Limb (tissue), 2 donors: ENCODE measurements at regions not wholly inside any gene's neighbourhood (a gene's known extent, or its start where the extent isn't known, plus 50 kb on each side); places are given as distances from the start of the nearest gene placed in this dataset.
"Not testable (repeated sequence)": the region's sequence is repeated elsewhere in the genome, so short reads cannot be mapped to it uniquely, and the experiment has no call there.

ENCODE experiments used
- DNase-seq, 2 donors: peaks; one replicate each; pipeline ENCODE4 v3.0.0-alpha.2; 2016; ENCODE audit errors: extremely low spot score in 2 of 2

DNA sequence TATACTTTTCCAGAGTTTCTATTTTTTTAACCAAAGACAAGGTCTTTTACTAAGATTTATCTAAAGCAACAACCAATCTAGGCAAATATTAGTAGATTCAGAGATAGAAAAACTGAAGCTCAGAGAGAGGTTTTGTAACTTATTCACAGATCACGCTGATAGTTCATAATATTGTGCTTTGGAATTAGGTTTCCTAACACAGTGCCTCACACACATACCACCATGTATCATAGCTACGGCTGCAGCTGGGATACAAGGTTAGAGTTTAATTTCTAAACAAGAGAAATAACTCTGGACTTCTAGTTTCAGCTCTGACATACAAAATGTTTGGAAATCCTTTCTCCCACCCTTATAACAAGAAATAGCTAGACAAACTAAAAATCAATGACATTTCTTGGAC lies 565.7 kb downstream of the PYDC2 start:
- no peak for DNase-seq

DNA sequence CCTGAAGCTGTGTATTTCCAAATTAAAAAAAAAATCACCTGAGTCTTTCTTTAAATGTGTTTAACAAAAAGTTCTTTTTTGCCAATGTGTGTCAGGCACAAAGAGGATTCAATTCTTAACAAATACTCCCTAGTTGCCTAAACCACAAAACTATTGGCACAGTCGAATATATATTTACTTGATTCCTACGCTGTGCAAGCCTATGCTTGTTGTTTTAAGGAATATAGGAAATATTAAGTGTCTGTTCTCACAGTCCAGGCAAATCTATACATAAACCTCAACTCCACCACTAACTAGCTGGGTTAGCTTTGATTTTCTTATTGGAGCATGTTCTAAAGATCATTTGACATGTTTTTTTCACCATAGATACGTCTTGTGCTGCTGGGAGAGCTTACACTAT lies 571.0 kb downstream of the PYDC2 start:
- no peak for DNase-seq

DNA sequence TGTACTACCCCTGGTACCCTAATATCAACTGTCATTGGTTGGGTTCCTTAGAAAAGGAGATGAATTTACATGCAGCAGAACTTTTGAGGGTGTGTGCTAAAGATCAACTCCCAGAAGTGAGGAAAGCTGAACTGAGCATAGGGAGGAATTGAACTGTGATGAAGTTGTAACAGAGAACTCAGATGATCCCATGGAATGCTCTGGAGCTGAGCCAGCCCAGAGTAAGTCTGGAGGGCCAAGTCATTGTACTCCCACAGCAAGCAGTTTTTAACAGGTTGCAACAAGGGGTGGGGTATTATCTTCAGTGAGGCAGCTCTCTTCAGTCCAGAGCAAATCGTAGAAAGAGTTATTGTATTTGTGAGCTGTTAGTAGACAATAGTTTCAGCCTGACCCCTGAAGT lies 572.3 kb downstream of the PYDC2 start:
- no peak for DNase-seq

GRCh38 chr3:192038726-192039125 lies 577.8 kb downstream of the PYDC2 start:
- DNase-seq: no peak

DNA sequence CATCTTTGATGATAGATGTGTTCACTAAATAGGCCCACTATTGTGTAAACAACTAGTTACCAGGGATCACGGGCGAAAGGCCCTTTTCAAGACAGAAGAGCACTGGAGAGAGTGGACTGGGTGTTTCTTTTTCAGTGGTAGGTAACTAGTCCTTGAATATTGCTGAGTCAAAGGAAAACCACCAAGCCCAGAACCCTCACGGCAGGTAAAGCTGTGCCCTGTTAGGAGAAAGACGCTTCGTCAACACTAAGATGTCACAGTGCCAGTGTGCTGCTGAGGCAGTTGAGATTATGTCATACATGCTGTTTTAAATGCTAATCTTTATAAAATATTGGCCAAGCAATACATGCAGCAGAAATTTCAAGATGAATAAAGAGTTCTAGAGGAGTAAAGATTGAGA lies 578.6 kb downstream of the PYDC2 start:
- no peak for DNase-seq

DNA sequence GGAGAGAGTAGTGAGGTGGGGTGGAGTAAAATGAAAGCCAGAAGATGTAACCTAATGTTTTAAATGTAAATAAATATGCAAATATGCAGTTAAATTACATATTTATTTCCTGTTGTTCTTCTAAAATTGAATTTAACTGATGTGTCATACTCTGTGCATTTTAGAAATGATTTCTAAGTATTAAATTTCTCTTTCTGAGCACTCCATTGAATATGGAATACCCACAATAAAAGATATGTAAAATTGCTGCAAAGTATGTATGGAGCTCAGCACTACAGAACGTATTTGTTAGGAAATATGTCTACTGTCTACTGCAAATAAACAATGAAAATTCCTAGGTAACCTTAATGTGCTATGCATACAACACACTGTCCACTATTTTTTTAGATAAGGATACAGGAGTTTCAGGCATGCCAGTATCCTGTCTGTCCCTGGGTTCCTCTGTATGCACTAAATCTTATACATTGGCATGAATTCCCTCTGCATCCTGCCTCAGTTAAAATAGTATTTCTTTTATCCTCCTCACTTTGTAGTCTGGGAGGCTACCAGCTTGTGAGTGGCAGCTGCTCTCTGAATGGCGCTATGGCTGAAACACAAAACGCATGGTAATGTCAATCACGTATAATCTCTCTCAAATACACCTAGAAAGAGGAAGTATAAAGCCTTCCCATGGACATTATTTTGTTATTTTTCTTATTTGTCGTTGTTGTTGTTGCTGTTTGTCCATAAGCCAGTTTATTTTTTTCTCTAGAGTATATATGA lies 579.5 kb downstream of the PYDC2 start:
- DNase-seq: no peak

GRCh38 chr3:192042116-192042515 lies 581.2 kb downstream of the PYDC2 start:
- no peak for DNase-seq

- DNase-seq: no peak
Observed at GRCh38 chr3:192054881-192055280, 593.9 kb downstream of the PYDC2 start.

GRCh38 chr3:192055946-192056345 lies 595.0 kb downstream of the PYDC2 start:
- DNase-seq: no peak

GRCh38 chr3:192057261-192057660 lies 596.3 kb downstream of the PYDC2 start:
- no peak for DNase-seq

- DNase-seq: no peak
Observed at GRCh38 chr3:192060160-192060781, 599.3 kb downstream of the PYDC2 start.

GRCh38 chr3:192061426-192061825 lies 600.5 kb downstream of the PYDC2 start:
- no peak for DNase-seq

- DNase-seq: no peak
Observed at GRCh38 chr3:192062186-192062585, 601.2 kb downstream of the PYDC2 start.

DNA sequence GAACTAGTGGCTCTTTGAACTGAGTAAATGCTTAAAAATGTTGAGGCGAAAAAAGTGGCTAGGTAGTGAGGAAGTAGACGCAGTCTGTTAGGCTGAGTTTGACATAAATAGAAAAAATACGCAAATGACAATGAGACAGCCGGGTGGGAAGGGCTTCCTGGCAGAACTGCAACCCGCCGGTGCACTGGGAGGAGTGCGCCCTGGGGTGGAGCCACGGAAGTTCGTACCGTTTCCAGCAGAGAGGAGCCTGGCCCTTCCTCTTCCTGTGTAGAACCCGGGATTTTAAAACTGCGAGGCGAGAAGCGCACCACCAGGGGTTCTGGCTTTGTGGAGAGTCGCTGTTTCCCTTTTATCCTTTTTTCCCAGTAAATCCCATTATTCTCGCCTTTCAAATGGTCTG lies 602.6 kb downstream of the PYDC2 start:
- DNase-seq: peak in 1 of 2 donors; percentile 8

GRCh38 chr3:192064959-192065358 lies 604.0 kb downstream of the PYDC2 start:
- DNase-seq: no peak

DNA sequence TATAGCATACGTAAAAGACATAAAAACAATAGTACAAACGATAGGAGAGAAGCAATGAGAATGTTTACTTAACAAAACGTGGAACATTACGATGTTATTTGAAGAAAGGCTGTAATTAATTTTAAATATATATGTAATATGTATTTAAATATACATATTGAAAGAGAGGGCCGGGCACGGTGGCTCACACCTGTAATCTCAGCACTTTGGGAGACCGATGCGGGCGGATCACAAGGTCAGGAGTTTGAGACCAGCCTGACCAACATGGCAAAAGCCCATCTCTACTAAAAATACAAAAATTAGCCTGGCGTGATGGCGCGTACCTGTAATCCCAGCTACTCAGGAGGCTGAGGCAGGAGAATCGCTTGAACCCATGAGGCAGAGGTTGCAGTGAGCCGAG lies 605.3 kb downstream of the PYDC2 start:
- DNase-seq: not testable (repeated sequence)

DNA sequence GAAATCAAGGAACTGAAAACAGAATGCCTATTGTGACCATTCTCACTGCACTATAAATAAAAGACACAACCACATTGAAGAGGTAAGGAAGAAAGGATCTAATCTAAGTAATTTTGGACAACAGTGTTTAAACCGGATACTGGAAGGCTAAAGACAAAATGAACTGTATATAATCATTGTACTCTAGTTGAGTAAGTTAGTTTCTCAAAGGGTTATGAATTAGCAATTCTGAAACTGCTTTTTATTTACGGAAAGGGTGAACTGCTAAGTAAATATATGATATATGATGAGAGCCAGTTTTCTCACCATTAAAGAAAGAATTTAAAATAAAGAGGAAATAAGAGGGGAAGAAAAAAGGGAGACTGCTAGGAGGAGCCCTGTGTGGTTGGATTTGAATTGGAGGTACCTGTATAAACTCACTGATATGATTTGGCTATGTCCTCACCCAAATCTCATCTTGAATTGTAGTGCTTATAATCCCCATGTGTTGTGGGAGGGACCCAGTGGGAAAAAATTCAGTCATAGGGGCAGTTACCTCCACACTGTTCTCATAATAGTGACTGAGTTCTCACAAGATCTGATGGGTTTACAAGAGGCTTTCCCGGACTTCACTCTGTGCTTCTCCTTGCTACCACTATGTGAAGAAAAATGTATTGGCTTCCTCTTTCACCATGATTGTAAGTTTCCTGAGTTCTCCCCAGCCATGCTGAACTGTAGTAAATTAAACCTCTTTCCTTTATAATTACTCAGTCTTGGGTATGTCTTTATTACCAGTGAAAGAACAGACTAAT lies 607.7 kb downstream of the PYDC2 start:
- DNase-seq: no peak

DNA sequence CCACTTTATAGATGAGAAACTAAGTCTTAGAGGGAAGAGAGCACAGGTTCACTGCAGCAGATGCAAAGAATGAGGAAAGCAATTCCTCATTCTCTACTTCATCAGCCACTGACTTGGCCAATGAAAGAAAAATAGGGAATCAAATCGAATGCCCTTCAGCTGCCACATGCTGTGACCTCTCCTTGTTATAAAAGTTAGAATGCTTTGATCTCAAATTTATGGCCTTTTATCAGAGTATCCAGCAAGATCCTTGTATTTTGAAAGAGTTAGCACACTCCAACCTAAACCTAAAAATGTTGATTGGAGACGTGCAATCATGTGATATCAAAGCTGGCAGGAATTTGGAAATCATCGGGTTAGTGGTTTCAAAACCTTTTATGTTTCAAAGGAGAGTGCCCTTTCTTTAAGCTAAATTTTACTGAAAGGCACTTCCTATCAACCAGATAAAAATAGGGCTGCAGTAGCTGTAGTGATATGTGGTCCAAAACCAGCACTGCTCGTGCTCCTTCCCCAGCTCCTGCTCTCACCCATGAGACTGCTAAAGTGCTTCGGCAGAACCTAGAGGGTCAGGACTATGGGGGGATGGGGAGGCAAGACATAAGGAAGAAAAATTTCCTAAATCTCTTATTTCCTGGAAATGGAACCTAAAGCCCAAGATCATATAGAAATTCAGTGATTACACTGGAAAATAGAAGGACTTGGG lies 617.0 kb downstream of the PYDC2 start:
- no peak for DNase-seq

GRCh38 chr3:192079098-192079497 lies 618.1 kb downstream of the PYDC2 start:
- no peak for DNase-seq

DNA sequence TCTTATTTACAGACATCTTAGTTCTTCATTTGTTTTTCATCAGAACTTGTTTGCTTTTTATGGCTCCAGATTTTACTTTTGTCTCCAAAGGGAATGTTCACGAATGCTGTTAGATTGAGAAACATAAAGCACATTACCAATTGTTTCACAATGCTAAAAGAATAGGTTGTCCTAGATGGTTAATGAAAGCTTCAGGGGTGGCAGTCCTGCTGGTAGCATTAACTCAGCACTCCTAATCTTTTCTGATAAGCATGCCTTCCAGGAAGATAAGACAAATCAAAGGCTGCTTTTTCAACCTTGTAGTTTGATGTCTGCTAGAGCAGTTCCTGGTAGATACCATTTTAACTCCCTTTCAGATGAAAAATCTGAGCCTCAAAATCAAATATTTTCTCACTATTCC lies 619.4 kb downstream of the PYDC2 start:
- DNase-seq: no peak

- no peak for DNase-seq
Observed at GRCh38 chr3:192082730-192083660, 622.0 kb downstream of the PYDC2 start.
